ENCODE measurements at regions not wholly inside any gene's neighbourhood (a gene's known extent, or its start where the extent isn't known, plus 50 kb on each side); places are given as distances from the start of the nearest gene placed in this dataset.

DNA sequence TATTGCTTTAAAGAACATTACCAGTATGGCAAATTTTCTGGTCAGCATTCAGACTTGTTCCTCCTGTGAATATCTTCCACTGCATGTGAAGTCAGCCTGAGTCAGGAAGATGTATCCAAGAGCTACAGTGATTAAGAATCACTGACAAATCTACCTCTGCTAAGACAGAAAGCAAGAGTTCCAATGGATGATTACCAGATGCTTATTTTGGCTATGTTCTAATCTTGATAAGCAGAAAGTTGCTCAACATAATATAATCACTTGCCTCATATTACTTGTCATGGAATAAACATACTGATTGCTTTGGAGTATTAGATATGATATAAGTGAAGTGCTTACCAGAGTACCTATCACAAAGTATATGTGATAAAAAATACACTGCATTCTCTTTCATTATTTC is 738.1 kb downstream of the ADGRL2 start:
- H3K27ac ChIP-seq: no peak overlapping the region
- intact Hi-C loops (cut with DNase I; ENCODE audit: low total_unique reads): no loop called here
- no peaks in the 10 kb centered on the region for H3K36me3 ChIP-seq

DNA sequence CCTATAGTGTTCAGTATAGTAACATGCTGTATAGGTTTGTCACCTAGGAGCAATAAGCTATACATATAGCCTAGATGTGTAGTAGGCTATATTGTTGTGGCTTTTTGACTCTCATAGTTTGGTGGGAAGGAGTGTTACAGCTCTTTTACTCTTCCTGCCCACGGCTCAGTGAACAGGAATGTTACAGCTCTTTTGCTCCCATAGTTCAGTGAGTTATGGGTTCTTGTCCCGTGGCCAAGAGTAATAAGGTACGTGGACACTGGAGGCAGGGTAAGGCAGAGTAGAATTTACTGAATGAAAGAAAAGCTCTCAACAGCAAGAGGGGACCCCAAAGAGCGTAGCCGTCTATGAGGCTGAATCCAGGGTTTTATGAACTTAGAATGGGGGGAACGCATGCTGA is 734.3 kb downstream of the ADGRL2 start:
- H3K36me3 ChIP-seq: no peaks in the 10 kb centered on the region
- H3K4me1 ChIP-seq: no peaks in the 10 kb centered on the region
- no peak for DNase-seq
- H3K4me3 ChIP-seq: no peak overlapping the region
- no peak overlapping the region for H3K27ac ChIP-seq
- no peak for TF ChIP-seq POLR2A (IDR thresholded peaks at IDR 0.05)
- TF ChIP-seq, protein P1, sequence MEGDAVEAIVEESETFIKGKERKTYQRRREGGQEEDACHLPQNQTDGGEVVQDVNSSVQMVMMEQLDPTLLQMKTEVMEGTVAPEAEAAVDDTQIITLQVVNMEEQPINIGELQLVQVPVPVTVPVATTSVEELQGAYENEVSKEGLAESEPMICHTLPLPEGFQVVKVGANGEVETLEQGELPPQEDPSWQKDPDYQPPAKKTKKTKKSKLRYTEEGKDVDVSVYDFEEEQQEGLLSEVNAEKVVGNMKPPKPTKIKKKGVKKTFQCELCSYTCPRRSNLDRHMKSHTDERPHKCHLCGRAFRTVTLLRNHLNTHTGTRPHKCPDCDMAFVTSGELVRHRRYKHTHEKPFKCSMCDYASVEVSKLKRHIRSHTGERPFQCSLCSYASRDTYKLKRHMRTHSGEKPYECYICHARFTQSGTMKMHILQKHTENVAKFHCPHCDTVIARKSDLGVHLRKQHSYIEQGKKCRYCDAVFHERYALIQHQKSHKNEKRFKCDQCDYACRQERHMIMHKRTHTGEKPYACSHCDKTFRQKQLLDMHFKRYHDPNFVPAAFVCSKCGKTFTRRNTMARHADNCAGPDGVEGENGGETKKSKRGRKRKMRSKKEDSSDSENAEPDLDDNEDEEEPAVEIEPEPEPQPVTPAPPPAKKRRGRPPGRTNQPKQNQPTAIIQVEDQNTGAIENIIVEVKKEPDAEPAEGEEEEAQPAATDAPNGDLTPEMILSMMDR (IDR thresholded peaks at IDR 0.05): no peak
- intact Hi-C loops (cut with DNase I; ENCODE audit: low total_unique reads): no loop called here
- H3K27me3 ChIP-seq: no peaks in the 10 kb centered on the region
- H3K9me3 ChIP-seq: no peaks in the 10 kb centered on the region

More for the DNA sequence above, 738.1 kb downstream of the ADGRL2 start:
- H3K9me3 ChIP-seq: no peaks in the 10 kb centered on the region
- H3K4me1 ChIP-seq: no peaks in the 10 kb centered on the region
- no peak for DNase-seq
- H3K4me3 ChIP-seq: no peak overlapping the region
- no peaks in the 10 kb centered on the region for H3K27me3 ChIP-seq
- TF ChIP-seq POLR2A (IDR thresholded peaks at IDR 0.05): no peak
- TF ChIP-seq, protein P1 (IDR thresholded peaks at IDR 0.05): no peak

DNA sequence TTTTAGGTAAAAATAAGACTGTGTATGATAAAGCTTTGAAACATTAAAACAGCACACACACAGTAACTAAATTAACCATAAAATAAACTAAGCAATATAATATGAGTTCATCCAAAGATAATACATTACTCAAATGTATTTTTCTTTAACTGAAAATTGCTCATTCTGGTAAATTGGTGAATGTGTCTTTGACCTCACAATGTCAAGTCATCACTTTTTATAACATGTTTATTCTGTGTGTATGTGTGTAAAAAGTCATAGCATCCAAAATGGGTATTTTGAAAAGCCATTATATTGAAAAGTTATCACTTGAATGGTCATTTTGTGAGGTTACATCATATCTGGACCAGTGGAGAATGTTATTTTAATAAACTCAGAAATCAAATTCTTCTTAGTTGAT is 724.6 kb downstream of the ADGRL2 start:
- no peaks in the 10 kb centered on the region for H3K9me3 ChIP-seq
- TF ChIP-seq, protein P1 (IDR thresholded peaks at IDR 0.05): no peak
- no peak for TF ChIP-seq POLR2A (IDR thresholded peaks at IDR 0.05)
- no peaks in the 10 kb centered on the region for H3K4me1 ChIP-seq
- no peaks in the 10 kb centered on the region for H3K27me3 ChIP-seq
- no peak overlapping the region for H3K4me3 ChIP-seq
- H3K36me3 ChIP-seq: no peaks in the 10 kb centered on the region
- no peak overlapping the region for H3K27ac ChIP-seq
- intact Hi-C loops (cut with DNase I; ENCODE audit: low total_unique reads): no loop called here
- no peak for DNase-seq

DNA sequence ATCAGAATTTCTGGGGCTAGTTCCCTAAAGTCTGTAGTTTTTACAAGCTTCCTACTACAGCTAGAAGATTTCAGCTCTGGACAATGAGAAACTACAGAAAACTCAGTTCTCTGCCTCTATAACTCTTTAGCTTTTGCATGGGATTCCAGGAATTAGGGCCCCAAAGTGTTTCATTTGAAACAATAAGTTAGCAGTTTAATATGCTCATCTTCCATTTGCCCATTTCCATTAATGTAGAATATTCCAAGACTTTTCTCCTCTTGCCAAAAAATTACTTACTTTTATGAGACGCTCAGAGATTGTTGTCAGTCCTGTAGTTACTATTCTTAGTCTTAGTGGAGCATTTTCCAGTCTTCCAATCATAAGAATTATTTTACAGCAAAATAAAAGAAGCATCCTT is 719.9 kb downstream of the ADGRL2 start:
- intact Hi-C loops (cut with DNase I; ENCODE audit: low total_unique reads): no loop called here
- DNase-seq: no peak
- H3K4me1 ChIP-seq: no peaks in the 10 kb centered on the region
- H3K4me3 ChIP-seq: no peak overlapping the region
- H3K27me3 ChIP-seq: no peaks in the 10 kb centered on the region
- TF ChIP-seq POLR2A (IDR thresholded peaks at IDR 0.05): no peak
- TF ChIP-seq, protein P1 (IDR thresholded peaks at IDR 0.05): no peak
- no peaks in the 10 kb centered on the region for H3K36me3 ChIP-seq
- no peaks in the 10 kb centered on the region for H3K9me3 ChIP-seq
- H3K27ac ChIP-seq: no peak overlapping the region

DNA sequence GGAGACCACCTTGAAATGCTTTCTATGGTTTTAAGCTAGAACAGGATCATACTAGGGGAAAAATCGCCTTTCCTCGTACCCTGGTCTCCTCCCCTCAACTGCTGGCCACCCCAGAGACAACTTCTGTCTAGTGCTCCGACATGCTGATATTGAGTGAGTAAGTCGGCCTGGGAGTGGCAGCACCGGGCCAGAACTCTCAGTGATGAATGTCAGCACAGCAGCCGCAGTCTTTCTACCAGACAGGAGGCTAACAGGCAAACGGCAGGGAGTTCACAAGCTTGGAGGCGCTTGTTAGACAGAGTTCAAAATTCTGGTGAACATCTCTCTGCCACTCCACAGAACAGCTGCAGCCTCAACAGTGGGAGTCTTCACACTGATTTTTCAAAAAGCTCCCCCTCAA is 716.9 kb downstream of the ADGRL2 start:
- intact Hi-C loops (cut with DNase I; ENCODE audit: low total_unique reads): no loop called here
- no peak overlapping the region for H3K27ac ChIP-seq
- DNase-seq: peak; percentile 15 to 50
- H3K36me3 ChIP-seq: no peaks in the 10 kb centered on the region
- no peaks in the 10 kb centered on the region for H3K4me1 ChIP-seq
- H3K27me3 ChIP-seq: no peaks in the 10 kb centered on the region
- no peaks in the 10 kb centered on the region for H3K9me3 ChIP-seq
- no peak overlapping the region for H3K4me3 ChIP-seq
- TF ChIP-seq, protein P1 (IDR thresholded peaks at IDR 0.05): no peak
- TF ChIP-seq POLR2A (IDR thresholded peaks at IDR 0.05): no peak

Data from uterus (tissue), 3 donors.